22Rv1 (cell line): ENCODE measurements at regions not wholly inside any gene's neighbourhood (a gene's known extent, or its start where the extent isn't known, plus 50 kb on each side); places are given as distances from the start of the nearest gene placed in this dataset.

ENCODE experiments used
- CTCF ChIP-seq: fragments of 450-650 bp; IDR thresholded peaks from 2 replicates; pipeline ENCODE4 v1.5.1; 2017; ENCODE audit warnings: mild to moderate bottlenecking
- ZFX ChIP-seq: fragments of 450-650 bp; IDR thresholded peaks from 2 replicates; pipeline ENCODE4 v1.6.1; 2017; ENCODE audit warnings: antibody characterized with exemption, borderline replicate concordance

DNA sequence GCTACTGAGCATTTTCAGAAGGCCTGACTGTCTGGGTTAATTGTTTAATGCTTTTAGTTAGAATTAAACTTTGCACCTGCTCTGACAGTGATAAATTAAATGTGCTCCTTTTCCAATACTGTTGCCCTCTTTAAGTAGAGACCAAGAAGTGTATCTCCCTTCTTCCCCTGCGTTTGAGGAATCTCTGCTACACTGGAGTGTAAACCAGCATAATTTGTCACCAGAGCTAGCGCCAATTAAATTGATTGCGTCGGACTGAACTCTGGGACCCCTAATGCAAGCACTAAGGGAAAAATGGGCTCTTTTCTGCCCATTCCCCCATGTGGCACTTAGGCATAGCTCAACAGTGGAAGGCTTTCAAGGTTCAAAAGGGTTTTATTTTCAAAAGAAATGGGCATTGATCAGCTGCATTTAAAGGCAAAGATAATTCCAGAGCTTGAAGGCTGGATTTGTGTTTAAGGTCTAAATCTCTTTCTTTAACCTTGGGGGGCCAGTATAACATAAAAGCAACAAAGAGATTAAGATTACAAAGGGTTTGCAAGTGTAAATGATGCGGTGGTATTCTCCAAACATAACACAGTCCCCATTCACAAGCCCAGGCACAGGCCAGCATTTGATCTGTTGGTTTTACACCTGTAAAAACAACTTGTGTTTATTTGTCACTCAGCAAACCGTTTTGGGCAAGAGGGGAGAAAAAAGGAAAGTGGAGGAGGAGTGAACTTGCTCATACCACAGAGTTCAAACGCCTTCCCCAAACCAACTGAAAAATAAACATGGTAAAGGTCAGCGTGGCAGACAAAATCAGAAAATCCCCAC lies 427.6 kb downstream of the BCL11A start:
- TF ChIP-seq CTCF (no peak), ZFX (no peak)
